ENCODE measurements at regions not wholly inside any gene's neighbourhood (a gene's known extent, or its start where the extent isn't known, plus 50 kb on each side); places are given as distances from the start of the nearest gene placed in this dataset.

GRCh38 chr10:63723741-63724140 lies 202.5 kb downstream of the REEP3 start:
- H3K79me2 ChIP-seq (ENCODE audit: insufficient read depth, low read length): no peaks in the 10 kb centered on the region
- H2AFZ ChIP-seq (ENCODE audit: low read depth, low read length, severe bottlenecking): no peak overlapping the region
- no peak overlapping the region for H3K4me2 ChIP-seq (ENCODE audit: low read depth, low read length, poor library complexity, severe bottlenecking)
- TF ChIP-seq, protein P1, sequence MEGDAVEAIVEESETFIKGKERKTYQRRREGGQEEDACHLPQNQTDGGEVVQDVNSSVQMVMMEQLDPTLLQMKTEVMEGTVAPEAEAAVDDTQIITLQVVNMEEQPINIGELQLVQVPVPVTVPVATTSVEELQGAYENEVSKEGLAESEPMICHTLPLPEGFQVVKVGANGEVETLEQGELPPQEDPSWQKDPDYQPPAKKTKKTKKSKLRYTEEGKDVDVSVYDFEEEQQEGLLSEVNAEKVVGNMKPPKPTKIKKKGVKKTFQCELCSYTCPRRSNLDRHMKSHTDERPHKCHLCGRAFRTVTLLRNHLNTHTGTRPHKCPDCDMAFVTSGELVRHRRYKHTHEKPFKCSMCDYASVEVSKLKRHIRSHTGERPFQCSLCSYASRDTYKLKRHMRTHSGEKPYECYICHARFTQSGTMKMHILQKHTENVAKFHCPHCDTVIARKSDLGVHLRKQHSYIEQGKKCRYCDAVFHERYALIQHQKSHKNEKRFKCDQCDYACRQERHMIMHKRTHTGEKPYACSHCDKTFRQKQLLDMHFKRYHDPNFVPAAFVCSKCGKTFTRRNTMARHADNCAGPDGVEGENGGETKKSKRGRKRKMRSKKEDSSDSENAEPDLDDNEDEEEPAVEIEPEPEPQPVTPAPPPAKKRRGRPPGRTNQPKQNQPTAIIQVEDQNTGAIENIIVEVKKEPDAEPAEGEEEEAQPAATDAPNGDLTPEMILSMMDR (IDR thresholded peaks at IDR 0.05; ENCODE audit: insufficient read depth, low read length, poor library complexity, severe bottlenecking): no peak
- no peak for TF ChIP-seq EZH2phosphoT487 (conservative IDR thresholded peaks at IDR 0.05; ENCODE audit: low read length)
- no peaks in the 10 kb centered on the region for H3K9me3 ChIP-seq (ENCODE audit: insufficient read depth, low read length)
- H3K36me3 ChIP-seq (ENCODE audit: low read length): no peaks in the 10 kb centered on the region
- H4K20me1 ChIP-seq (ENCODE audit: low read depth, low read length): no peaks in the 10 kb centered on the region
- no peak overlapping the region for H3K27ac ChIP-seq (ENCODE audit: low read depth, low read length)
- H3K9ac ChIP-seq (ENCODE audit: low read length): no peak overlapping the region
- no peaks in the 10 kb centered on the region for H3F3A ChIP-seq (ENCODE audit: insufficient read depth)
- no peak overlapping the region for H3K4me3 ChIP-seq (ENCODE audit: insufficient read depth, low read length, poor library complexity, severe bottlenecking)
- H3K9me2 ChIP-seq (replicated peaks; ENCODE audit: insufficient read depth, low read length): no peaks in the 10 kb centered on the region
- H3K27me3 ChIP-seq (ENCODE audit: low read length): no peaks in the 10 kb centered on the region

DNA sequence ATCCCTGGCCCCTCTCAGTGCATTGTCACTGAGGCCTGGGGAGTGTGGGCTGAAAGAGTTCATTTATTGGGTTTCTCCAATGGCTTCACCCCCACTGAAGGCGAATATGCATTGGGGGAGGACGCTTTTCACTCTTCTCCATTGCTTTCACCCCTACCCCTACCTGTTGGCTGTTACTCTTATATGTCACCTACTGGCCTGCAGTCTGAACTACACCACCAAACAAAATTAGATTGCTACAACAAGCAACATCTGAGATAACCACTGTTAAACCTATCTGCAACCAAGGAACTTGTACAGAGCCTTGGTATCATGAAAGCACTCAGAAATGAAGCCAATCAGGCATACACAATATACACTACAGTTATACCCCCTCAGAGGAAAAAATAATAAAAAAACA lies 203.7 kb downstream of the REEP3 start:
- H3K79me2 ChIP-seq (ENCODE audit: insufficient read depth, low read length): no peaks in the 10 kb centered on the region
- no peaks in the 10 kb centered on the region for H4K20me1 ChIP-seq (ENCODE audit: low read depth, low read length)
- H3K9me3 ChIP-seq (ENCODE audit: insufficient read depth, low read length): no peaks in the 10 kb centered on the region
- no peak overlapping the region for H3K27ac ChIP-seq (ENCODE audit: low read depth, low read length)
- no peaks in the 10 kb centered on the region for H3K9me2 ChIP-seq (replicated peaks; ENCODE audit: insufficient read depth, low read length)
- H3K4me2 ChIP-seq (ENCODE audit: low read depth, low read length, poor library complexity, severe bottlenecking): no peak overlapping the region
- TF ChIP-seq, protein P1 (IDR thresholded peaks at IDR 0.05; ENCODE audit: insufficient read depth, low read length, poor library complexity, severe bottlenecking): no peak
- no peak for TF ChIP-seq EZH2phosphoT487 (conservative IDR thresholded peaks at IDR 0.05; ENCODE audit: low read length)
- no peak overlapping the region for H2AFZ ChIP-seq (ENCODE audit: low read depth, low read length, severe bottlenecking)
- no peaks in the 10 kb centered on the region for H3F3A ChIP-seq (ENCODE audit: insufficient read depth)
- H3K9ac ChIP-seq (ENCODE audit: low read length): no peak overlapping the region
- H3K27me3 ChIP-seq (ENCODE audit: low read length): no peaks in the 10 kb centered on the region
- H3K36me3 ChIP-seq (ENCODE audit: low read length): no peaks in the 10 kb centered on the region
- no peak overlapping the region for H3K4me3 ChIP-seq (ENCODE audit: insufficient read depth, low read length, poor library complexity, severe bottlenecking)

- Histone ChIP-seq H3K9me2 (replicated peaks; ENCODE audit: insufficient read depth, low read length) (no peaks in the 10 kb centered on the region), H2AFZ (ENCODE audit: low read depth, low read length, severe bottlenecking) (no peak overlapping the region)
- TF ChIP-seq, protein P1 (IDR thresholded peaks at IDR 0.05; ENCODE audit: insufficient read depth, low read length, poor library complexity, severe bottlenecking): no peak
- no peak for TF ChIP-seq EZH2phosphoT487 (conservative IDR thresholded peaks at IDR 0.05; ENCODE audit: low read length)
Observed at GRCh38 chr10:63726867-63727266, 205.7 kb downstream of the REEP3 start.

More at GRCh38 chr10:63726867-63727266, 205.7 kb downstream of the REEP3 start:
- H3K79me2 ChIP-seq (ENCODE audit: insufficient read depth, low read length): no peaks in the 10 kb centered on the region
- no peak overlapping the region for H3K9ac ChIP-seq (ENCODE audit: low read length)
- H4K20me1 ChIP-seq (ENCODE audit: low read depth, low read length): no peaks in the 10 kb centered on the region
- H3F3A ChIP-seq (ENCODE audit: insufficient read depth): no peaks in the 10 kb centered on the region
- no peak overlapping the region for H3K4me2 ChIP-seq (ENCODE audit: low read depth, low read length, poor library complexity, severe bottlenecking)
- H3K4me3 ChIP-seq (ENCODE audit: insufficient read depth, low read length, poor library complexity, severe bottlenecking): no peak overlapping the region
- H3K9me3 ChIP-seq (ENCODE audit: insufficient read depth, low read length): no peaks in the 10 kb centered on the region
- H3K27ac ChIP-seq (ENCODE audit: low read depth, low read length): no peak overlapping the region
- no peaks in the 10 kb centered on the region for H3K36me3 ChIP-seq (ENCODE audit: low read length)
- H3K27me3 ChIP-seq (ENCODE audit: low read length): no peaks in the 10 kb centered on the region
